ENCODE measurements at regions not wholly inside any gene's neighbourhood (a gene's known extent, or its start where the extent isn't known, plus 50 kb on each side); places are given as distances from the start of the nearest gene placed in this dataset.
A peak's percentile ranks its signal among the peaks of the same experiment; 100 is the strongest.
"Not testable (repeated sequence)": the region's sequence is repeated elsewhere in the genome, so short reads cannot be mapped to it uniquely, and the experiment has no call there.

DNA sequence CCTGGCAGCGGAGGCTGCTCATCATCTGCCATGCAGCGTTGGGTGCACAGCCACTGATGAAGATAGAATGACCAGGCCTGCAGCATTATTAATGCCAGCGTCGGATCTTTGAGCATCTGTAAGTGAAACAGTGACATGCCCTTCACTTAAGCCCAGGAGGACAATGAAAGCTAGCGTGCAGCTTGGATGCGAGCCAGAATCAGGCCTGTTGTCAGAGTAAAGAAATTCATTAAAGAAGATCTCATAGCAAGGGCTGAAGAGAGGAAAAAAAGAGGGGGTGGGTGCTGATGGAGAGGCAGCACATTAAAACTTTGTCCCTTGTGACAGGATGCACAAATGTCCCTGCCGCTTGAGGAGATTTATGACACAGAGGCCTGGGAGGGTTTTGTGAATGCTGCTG, 186.1 kb upstream of the MAST4 start:
- no peak for DNase-seq (ENCODE audit: low read depth in 4 of 4, low spot score in 2 of 4)

- no peak for DNase-seq (ENCODE audit: low read depth in 4 of 4, low spot score in 2 of 4)
Measured at GRCh38 chr5:66411701-66412100, 184.5 kb upstream of the MAST4 start.

- DNase-seq (ENCODE audit: low read depth in 4 of 4, low spot score in 2 of 4), result no peak
Measured at GRCh38 chr5:66413931-66414330, 182.3 kb upstream of the MAST4 start.

DNA sequence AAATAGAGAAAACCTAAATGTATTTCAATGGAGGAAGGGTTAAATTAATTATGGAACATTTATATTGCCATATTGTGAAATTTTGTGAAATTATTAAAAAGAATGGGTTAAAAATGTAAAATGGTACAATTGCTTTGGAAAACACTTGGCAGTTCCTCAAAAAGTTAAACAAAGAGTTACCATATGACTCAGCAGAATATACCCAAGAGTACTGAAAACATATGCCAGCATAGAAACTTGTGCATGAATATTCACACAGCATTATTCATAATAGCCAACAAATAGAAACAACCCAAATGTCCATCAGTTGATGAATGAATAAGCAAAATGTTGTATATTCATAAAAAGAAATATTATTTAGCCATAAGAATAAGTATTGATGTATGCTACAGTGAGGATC, 181.0 kb upstream of the MAST4 start:
- DNase-seq (ENCODE audit: low read depth in 4 of 4, low spot score in 2 of 4), result no peak

DNA sequence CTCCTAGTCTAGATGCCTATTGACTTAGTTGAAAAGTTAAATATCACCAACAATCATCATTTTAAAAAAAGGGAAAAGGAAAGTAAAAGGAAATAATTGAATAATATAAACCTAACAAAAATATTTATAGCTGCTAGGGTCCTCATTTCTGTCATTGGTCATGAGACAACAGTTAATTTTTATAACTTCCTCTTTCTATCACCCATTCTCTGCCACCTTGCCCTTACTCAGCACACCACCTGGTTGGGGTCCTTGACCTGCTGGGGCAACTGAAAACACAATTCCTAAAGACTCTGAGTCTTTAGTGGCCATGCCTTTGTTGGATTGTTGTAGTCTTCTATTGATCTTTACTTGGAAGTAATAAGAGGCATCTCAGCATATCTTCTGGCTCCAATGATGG, 179.5 kb upstream of the MAST4 start:
- no peak for DNase-seq (ENCODE audit: low read depth in 4 of 4, low spot score in 2 of 4)

DNA sequence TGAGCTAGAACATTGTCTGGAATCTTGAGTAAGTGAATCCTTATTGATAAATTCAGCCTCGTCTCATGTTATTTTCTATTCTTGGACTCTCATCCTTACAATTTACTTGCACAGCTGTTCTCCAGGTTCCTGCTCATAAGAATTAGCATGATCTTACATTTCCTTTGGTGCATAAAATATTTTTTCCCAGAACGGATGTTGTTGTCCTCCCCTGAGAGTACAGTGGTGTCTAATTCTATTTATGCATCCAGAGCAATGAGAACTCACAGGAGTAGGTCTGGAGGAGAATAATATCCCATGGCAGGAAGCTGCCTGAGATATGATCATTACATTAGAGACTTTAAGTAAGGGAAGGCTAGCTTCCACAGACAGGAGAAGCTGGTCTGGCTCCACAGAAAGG, 178.4 kb upstream of the MAST4 start:
- no peak for DNase-seq (ENCODE audit: low read depth in 4 of 4, low spot score in 2 of 4)

DNA sequence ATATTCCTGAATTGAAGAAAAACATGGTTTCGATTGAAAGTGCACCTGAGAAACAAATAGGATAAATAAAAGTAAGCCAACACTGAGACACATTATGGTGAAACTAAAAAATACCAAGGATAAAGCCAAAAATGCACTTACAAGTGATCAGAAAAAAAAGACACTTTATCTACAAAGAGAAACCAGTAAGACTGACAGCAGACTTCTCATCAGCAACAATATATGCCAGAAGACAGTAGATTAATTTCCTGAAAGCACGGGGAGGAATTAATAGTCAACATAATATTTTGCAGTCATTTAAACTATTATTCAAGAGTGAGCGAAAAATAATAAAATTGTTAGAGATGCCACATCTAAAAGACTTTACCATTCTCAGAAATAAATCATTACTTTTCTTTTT, 172.7 kb upstream of the MAST4 start:
- no peak for DNase-seq (ENCODE audit: low read depth in 4 of 4, low spot score in 2 of 4)

DNA sequence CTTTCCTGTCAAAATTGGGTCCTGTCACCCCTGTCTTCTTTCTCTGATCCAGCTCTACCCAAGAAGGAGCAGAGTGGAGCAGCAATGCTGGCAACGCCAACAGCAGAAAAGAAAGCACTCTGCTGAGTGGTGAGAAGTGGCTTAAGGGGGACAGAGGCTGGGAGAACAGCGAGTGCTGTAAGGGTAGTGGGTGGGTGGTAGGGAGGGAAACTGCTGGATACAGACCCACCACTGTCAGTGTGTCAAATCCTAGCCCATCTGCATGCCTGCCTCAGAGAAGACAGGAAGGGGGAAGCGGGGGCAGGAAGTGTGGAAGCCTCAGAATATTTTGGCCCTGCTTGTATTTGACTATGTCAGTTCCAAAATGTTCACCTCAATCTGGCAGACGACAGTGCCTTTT, 170.4 kb upstream of the MAST4 start:
- no peak for DNase-seq (ENCODE audit: low read depth in 4 of 4, low spot score in 2 of 4)

- DNase-seq (ENCODE audit: low read depth in 4 of 4, low spot score in 2 of 4), result no peak
Measured at GRCh38 chr5:66426259-66427138, 169.7 kb upstream of the MAST4 start.

DNA sequence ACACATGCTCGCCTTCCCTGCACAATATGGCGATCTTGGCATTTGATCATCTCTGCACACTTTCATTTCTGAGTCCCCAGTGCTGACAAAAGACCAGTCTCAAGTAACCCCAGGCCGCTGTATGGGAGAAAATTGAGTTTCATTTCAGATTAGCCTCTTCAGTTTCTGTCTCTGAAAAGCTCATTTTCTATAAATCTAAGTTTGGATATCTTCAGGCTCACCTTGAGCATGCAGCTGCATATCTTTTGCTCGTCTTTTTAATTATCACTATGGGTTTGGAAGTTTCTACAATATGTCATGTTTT, 169.1 kb upstream of the MAST4 start:
- no peak for DNase-seq (ENCODE audit: low read depth in 4 of 4, low spot score in 2 of 4)

- DNase-seq (ENCODE audit: low read depth in 4 of 4, low spot score in 2 of 4), result no peak
Measured at GRCh38 chr5:66436721-66437120, 159.5 kb upstream of the MAST4 start.

DNA sequence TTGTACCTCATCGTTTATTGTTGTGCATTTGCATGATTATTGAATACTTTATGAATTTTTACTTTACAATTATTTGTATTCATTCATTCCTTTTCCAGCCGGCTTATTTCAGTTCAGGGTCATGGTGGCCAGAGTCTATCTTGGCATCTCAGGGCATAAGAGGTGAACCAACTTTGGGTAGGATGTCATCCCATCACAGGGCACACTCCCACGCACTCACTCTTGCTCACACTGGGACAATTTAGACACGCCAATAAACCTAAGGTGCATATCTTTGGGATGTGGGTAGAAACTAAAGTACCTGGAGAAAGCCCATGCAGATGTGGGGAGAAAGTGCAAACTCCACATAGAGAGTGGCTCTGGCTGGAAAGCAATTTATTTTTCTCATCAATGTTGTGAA, 158.1 kb upstream of the MAST4 start:
- no peak for DNase-seq (ENCODE audit: low read depth in 4 of 4, low spot score in 2 of 4)

GRCh38 chr5:66438696-66439095, 157.5 kb upstream of the MAST4 start:
- no peak for DNase-seq (ENCODE audit: low read depth in 4 of 4, low spot score in 2 of 4)

- no peak for DNase-seq (ENCODE audit: low read depth in 4 of 4, low spot score in 2 of 4)
Measured at GRCh38 chr5:66440202-66440680, 156.0 kb upstream of the MAST4 start.

GRCh38 chr5:66441351-66441750, 154.8 kb upstream of the MAST4 start:
- DNase-seq (ENCODE audit: low read depth in 4 of 4, low spot score in 2 of 4), result no peak

DNA sequence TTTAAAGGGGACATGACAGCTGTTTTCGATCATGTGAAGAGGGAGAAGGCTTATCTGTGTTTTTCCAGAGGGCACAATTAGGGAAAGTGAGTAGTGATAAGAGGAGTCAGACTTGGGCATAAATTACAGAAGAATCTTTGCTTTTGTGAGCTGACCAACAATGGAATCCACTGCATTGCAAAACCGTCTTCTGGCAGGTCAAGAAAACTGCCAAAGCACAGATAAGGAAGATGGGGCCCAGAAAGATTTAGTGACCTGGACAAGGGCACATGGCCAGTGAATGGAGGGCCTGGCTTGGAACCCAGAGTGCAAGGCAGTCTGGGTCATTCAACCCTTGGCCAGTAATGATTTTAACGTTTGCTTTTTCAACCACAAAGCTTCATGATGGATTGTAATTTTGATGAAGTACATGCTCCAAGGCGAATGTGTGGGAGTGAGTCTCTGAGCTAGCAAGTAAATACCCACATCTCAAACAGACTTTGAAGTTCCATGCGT, 153.2 kb upstream of the MAST4 start:
- peak; percentile 42 to 66 (median 56) for DNase-seq (ENCODE audit: low read depth in 4 of 4, low spot score in 2 of 4)

GRCh38 chr5:66443462-66444130, 152.6 kb upstream of the MAST4 start:
- DNase-seq (ENCODE audit: low read depth in 4 of 4, low spot score in 2 of 4), result peak in 3 of 4 donors; percentile 15 to 29 (median 24)

GRCh38 chr5:66448070-66448469, 148.1 kb upstream of the MAST4 start:
- not testable (repeated sequence) for DNase-seq (ENCODE audit: low read depth in 4 of 4, low spot score in 2 of 4)

DNA sequence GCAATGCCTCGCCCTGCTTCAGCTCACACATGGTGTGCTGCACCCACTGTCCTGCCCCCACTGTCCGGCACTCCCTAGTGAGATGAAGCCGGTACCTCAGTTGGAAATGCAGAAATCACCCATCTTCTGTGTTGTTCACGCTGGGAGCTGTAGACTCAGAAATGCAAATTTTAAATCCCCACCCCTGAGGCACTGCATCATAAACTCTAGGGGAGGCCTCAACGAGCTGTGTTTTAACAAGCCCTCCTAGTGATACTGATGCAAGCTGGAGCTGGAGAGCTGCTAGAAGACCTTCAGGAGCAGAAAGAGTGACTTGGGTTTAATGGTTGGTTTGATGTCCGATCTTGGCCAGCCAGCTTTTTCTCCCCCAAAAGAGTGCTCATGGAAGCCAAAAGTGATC, 146.0 kb upstream of the MAST4 start:
- no peak for DNase-seq (ENCODE audit: low read depth in 4 of 4, low spot score in 2 of 4)

DNA sequence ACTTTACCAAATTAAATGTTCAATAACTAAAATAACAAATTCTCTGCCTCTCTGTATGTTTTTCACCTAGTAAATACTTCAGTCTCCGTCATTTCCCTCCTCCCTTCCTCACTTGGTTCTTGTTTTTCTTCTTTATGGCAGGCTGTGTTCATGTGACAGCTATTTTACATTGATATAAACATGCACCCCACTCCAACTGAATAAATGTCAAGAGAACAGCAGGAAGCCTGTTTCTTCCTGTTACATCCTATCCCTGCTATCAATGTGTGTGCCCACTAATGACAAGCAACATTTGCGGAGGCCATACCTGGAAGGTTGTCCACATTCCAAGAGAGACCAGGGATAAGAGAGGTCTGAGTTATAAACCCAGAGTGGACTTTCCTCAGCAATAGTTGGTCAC, 145.2 kb upstream of the MAST4 start:
- no peak for DNase-seq (ENCODE audit: low read depth in 4 of 4, low spot score in 2 of 4)

GRCh38 chr5:66452109-66452508, 144.1 kb upstream of the MAST4 start:
- no peak for DNase-seq (ENCODE audit: low read depth in 4 of 4, low spot score in 2 of 4)

Measured in left renal cortex interstitium (tissue), 4 donors.